Fibroblast of skin of left biceps (primary cell): ENCODE measurements at regions not wholly inside any gene's neighbourhood (a gene's known extent, or its start where the extent isn't known, plus 50 kb on each side); places are given as distances from the start of the nearest gene placed in this dataset.
A peak's percentile ranks its signal among the peaks of the same experiment; 100 is the strongest.

ENCODE experiments used
- DNase-seq, 2 experiments: peaks; one replicate each; pipeline ENCODE4 v3.0.0-alpha.2; 2013; ENCODE audit warnings: low read depth in 2 of 2

DNA sequence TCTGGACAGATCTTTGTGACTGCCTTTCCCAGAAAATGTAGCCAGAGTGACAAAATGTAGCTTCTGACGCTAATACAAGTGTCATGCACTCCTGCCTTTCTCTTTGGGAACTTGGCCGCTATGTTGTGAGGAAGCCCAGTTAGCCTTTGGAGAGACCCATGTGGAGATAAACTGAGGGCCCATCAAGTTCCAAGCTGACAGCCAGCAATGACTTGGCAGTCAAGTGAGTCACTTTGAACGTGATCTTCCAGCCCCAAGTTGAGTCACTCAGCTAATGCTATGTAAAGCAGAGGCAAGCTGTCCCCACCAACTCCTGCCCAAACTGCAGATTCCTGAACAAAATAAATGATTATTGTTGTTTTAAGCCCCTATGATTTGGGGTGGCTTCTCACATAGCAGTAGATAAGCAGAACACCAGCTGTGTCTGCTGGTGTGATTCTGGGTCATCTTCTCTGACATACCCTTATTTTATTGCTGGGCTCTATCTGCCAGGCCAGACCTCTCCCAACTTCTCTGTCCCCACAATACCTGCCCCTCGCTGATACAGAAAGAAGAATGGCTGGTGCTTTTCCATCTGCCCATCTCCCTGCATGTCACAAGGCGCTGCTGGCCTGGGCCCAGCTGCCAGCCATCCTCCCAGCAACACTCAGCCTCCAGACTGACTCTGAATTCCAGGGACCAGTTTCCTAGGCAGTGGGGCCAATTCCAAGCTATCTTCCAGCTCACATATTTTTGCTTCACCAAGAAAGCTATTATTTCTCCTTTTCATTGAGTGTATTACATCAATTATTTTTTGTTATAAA lies 274.8 kb downstream of the LRFN2 start:
- DNase-seq = no peak

DNA sequence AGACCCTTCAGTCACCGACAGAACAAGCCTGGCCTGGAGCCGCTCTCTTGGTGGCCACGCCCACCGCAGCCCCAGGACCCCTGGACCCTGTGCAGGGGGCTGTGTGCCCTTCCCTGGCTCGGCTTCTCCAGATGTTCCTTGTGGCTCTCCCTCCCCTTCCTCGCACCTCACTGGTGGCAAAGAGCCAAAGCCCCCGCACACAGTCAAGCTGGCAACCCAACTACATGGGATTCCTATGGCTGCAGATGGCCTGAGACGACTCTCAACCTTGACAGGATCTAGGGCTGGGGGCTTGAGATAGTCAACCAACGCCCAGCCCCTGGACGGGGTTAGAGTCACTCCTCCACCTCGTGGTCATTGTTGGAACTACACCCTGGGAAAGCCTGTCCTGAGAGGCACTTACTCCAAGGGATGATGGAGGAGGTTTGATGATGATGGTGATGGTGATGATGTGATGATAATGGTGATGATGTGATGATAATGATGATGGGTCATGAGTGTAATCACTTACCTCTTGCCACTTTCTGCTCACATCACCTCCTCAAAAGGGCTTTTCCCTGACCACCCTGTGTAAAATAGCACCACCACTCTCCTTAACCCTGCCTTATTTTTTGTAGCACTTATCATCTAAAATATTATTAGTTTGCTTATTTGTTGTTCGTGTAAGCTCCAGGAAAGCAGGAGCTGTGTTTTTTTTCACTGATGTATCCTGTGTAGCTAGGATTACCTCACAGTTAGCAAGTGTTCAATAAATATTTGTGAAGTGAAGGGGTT lies 278.4 kb downstream of the LRFN2 start:
- peak; percentile 6 to 10 for DNase-seq

DNA sequence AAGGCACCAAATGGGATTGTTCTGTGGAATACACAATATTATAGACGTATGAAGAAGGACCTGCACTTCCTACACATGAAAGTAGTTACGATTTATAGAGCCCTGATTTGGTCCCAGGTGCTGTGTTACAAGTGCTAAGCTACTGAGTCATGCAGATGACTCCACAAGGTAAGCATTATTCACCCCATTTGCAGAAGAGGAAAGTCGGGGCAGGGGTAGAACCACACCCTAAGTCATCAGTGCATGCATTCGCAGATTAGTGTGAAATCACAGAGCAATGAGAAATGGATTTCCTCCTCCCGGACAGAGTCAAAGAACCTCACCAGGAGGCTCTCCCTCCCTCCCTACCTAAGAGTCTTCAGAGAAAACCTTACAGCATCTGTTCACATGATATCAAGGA lies 279.5 kb downstream of the LRFN2 start:
- no peak for DNase-seq

DNA sequence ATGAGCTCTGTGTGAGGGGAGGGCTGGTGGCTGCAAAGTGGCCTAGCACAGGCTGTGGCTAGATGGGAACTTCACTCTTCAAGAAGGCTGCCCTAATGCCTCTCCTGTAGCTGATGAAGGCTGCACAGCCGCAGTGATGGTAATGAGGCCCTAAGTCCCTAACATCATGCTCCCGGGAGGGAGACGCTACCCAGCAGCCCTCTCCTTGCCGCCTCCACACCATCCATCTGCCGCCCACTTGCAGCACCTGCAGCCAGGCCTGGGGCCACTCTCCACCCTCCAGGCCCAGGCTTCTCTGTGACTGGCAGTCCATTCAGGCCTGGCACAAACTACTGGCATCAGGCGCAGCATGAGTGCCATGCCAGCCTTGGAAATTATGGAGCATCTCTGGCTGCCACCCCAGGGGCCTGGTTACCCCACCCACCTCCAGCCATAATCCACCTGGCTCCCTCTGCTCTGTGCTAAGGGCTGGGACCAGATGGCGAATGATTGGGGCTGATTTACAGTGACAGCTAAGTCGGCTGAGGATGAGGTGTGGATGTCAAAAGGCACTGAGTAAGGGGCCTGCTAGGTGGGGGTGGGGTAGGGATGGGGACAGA lies 284.2 kb downstream of the LRFN2 start:
- no peak for DNase-seq

DNA sequence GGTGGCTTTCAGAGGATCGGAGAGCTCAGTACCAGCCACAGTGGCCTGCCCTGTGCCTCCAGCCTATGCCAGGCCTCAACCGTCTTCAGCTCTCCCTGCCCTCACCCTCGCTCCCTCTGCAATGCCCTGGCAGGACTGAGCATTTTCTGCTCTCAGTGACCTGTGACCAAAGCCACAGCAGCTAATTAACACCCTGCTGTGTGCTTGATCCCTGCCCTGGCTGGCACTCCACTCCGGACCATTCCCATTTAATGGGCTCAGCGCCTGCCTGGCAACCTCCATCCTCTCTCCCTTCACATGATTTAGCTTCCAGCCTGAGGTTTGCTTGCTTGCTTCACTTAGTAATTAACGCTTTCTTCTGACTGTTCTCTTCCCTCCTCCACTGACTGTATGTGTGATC lies 287.5 kb downstream of the LRFN2 start:
- no peak for DNase-seq

DNA sequence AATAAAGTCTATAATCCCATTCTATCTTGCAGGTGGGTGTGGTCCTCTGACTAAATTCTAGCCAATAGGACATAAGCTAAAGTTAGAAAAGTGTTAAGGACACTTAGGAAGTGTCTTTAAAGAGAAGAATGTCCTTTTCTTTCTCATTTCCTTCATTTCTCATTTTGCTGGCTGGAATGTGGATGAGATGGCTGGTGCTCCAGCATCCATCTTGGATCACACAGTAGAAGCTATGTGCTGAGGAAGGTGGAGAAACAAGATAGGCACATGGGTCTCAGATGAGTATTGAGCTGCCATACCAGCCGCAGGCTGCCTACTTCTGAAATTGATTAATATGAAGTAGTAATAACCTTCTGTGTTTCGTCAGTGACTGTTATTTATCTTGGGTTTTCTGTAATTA lies 289.0 kb downstream of the LRFN2 start:
- no peak for DNase-seq

DNA sequence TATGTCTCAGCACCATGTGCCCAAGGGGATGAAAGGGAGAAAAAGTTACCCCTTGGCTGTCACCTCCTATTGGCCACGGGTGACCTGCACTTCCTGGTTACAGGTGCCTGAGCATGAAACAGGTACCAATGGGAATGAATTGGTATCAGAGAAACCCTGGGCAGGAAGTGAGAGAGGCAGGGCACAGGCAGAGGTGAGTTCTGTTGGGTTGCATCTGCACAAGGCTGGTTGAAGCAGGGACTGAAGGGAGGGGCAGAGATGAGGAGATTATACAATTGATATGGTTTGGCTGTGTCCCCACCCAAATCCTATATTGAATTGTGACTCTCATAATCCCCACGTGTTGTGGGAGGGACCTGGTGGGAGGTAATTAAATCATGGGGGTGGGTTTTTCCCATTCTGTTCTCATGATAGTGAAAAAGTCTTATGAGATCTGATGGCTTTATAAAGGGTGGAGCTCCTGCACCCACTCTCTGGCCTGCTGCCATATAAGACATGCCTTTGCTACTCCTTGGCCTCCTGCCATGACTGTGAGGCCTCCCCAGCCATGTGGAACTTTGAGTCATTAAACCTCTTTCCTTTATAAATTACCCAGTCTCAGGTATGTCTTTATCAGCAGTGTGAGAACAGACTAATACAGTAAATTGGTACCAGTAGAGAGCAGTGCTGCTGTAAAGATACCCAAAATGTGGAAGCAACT lies 291.8 kb downstream of the LRFN2 start:
- no peak for DNase-seq

DNA sequence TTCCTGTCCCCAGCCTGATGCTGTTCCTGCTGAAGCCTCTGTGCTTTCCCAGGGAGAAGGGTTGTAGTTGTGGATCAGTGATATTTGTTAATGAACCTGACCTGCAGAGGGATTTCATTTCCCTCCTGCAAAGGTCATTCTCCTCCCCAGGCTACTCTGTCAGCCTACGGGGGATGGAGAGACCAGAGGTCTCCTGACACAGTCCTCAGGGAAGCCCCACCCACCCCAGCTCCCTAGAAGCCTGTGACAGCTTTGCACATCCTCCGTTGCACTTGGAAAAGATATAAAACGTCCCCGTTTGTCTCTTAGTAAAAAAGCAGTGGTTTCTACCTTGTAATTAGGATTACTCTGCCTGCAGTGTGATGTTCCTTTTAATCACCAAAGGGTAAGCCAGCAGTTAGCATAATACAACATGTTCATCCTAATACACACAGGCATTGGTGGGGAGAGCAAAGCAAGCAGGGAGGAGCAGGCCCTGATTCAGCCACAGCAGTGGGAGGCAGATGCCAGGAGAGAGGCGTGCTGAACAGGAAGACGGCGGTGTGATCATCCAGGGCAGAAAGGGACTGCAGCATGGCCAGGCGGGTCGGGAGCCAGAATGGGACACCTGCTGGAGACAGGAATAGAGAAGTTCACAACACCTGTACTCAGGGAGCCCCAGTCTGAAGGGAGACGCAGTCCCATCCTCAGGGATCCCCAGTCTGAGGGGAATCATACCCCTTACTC lies 293.5 kb downstream of the LRFN2 start:
- DNase-seq = no peak

DNA sequence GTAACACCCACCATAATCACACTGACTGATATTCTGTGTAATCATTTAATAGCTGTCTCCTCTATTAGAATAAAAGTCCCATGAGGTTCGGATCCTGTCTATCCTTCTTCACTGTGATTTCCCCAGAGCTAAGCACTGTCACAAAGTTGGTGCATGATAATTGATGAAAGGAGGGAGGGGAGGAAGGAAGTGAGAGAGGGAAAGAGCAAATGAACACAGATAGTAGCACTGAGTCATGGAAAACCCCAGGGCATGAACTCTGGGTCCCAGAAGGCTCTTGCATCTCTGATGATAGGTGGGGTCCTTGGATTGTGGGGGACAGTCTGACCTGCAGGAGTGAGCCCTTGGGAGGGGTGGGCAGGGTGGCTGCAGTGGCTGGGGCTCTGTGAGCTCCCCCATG lies 294.1 kb downstream of the LRFN2 start:
- no peak for DNase-seq

DNA sequence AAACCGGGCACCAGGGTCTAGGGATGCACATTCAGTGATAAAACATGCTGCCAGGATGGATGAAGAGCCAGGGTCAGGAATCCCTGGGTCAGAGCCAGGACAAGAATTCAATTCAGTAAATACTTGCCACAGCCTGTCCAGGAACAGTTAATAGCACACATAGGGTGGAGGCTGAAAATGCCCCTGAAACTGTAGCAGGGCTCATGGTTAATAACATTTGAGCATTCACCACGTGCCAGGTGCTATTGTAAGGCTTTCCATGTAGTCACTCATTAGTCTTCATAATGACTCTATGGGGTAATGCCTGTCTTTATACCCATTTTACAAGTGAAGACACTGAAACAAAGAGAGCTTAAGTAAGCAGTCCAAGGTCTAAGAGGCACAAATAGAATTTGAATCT lies 296.3 kb downstream of the LRFN2 start:
- DNase-seq = no peak

DNA sequence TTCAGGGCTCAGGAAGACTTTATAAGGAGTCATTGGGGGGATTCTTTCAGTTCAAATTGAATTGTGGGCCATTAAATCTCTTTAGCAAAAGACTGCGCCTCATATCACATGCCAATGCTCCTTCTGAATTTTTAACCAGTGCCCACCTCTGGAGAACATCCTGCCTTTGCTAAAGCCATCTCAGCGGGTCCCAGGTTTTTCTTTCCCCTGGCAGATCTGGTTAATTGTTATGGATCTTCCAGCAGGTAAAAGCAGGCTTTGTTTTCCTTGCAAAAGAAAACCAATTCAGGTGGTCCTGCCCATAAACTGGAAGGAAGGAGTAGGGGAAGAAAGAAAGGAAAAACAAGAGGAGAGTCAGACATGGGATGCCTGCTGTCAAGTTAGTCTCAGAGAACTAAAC lies 298.2 kb downstream of the LRFN2 start:
- DNase-seq = no peak

DNA sequence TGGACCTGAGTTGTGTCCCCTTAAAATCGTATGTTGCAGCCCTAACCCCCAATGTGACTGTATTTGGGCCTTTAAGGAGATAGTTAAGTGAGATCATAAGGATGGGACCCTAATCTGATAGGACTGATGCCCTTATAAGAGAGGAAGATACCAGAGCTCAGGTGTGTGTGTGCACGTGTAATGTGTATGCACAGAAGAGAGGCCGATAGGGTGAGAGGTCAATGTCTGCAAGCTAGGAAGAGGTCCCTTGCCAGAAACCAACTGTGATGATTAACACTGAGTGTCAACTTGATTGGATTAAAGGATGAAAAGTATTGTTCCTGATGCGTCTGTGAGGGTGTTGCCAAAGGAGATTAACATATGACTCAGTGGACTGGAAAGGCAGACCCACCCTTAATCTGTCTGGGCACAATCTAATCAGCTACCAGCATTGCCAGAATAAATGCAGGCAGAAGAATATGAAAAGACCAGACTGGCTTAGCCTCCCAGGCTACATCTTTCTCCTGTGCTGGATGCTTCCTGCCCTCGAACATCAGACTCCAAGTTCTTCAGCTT lies 299.8 kb downstream of the LRFN2 start:
- DNase-seq = no peak

DNA sequence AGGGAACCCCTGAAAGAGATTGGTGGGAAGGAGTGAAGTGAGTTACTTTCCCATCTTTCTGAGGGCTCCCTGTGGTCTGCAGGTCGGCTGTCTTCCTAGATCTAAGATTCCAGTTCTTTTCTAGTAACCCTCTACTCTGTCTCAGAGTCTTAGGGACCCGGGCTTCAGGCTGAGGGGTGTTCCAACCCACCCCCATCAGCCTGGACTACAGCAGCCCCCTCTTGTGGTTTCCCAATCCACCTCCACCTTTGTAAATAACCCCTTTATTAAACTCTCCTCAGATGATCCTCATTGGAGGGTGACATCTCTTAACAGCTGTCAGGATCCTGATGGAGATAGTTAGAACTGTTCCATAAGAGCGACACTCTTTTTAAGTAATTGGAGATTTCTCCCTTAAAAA lies 300.4 kb downstream of the LRFN2 start:
- no peak for DNase-seq

DNA sequence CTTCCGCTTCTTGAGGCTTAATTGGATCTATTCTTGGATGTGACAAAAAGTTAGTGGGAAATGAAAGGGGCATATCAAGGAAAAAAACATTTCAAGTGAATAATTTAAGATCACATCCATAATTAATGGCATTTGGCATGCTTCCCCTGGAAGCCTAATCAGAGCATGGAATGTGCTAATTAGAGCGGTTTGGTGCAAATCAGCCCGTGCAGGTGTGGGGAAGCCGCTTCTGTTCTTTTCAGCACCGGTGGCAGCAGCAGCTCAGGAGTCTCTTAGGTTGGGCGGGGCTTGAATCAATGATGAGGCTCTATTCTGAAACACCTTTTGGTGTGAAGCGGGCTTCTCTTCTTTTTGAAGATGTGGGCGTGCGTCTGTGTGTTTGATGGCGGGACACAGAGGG lies 301.2 kb downstream of the LRFN2 start:
- DNase-seq = no peak

DNA sequence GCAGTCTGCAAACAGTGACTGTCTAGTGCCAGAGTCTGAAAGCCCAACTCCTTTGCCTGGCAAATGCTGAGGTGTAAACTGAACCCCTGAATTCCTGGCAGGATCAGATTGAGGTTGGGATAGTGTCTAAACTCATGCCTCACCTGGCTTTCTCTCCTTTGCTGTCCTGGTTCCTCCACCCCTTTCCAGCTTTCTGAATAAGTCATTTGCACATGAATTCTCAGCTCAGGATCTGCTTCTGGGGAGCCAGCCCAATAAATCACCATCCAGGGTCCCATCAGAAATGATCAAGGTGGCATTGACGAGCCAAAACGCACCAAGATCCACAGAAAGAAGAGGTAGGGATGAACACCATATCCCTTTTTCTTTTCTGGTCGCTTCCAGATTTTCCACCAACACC lies 301.6 kb downstream of the LRFN2 start:
- DNase-seq = no peak

DNA sequence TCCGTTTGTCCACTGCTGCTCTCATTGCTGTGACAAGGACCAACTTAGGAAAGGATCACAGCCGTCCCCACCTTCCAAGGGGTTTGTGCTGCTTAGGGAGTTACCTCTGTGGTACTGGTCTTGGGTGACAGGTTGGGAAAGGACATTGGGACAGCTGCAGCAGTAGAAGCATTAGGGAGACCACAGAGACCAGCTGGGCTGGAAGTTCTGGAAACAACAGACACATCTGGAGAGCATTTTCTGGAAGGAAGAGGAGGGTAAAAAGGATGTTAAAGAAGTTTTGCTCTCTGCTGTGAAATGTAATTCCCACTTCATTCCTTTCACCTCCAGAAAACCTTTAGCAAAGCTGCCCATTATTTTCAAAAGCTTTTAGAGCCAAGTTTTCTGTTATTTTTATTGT lies 304.2 kb downstream of the LRFN2 start:
- no peak for DNase-seq

DNA sequence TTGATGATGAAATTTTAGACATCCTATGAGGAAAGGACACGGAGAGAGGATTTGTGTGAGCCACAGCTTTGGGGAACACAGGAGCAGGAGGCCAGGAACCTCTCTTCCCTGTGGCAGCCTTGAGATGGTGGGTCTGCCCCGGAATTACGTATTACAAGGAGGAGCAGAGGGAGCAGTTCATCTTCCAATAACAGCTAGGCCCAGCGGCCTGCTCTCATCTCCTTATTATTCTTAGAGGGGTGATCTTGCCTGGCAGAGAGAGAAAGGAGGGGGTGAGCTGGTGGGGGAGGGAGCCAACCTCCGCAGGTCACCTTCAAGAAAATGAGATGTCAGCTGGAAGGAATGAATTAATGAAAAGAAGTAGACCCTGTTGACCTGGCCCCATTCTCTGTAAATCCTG lies 305.8 kb downstream of the LRFN2 start:
- no peak for DNase-seq

DNA sequence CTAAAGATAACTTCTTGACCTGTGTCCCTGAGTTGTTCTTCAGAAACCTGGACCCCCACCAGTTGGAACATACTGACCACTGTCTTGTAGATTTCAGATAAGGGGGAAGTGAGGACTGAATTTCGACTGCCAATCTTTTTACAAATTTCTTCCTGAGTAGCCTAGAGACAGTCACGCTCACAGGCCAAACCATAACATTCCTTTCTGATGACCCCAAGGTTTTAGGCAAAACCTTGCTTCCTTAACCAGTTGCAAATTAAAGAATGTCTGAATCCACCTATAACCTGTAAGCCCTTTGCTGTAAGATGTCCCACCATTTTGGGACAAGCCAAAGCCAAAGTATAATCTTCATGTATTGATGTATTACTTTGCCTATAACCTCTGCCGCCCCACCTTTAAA lies 306.9 kb downstream of the LRFN2 start:
- DNase-seq = no peak

DNA sequence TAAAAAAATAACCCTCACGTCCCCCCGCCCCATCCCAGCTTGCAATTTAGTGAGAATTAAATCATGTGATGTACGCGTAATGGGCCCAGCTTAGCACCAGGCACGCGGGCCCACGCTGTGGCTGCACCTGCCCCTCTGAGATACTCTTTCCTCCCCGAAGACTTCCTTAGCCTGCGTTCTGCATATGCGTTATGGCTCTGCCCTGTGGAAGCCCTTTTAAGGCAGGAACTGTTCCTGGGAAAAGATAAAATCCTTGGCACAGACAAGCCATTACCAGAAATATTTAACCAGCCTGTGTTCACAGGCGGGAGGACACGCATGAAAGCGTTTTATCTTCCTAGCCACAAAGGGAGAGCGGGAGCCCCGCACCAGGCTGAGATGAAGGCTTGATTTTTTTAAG lies 311.0 kb downstream of the LRFN2 start:
- DNase-seq = no peak

DNA sequence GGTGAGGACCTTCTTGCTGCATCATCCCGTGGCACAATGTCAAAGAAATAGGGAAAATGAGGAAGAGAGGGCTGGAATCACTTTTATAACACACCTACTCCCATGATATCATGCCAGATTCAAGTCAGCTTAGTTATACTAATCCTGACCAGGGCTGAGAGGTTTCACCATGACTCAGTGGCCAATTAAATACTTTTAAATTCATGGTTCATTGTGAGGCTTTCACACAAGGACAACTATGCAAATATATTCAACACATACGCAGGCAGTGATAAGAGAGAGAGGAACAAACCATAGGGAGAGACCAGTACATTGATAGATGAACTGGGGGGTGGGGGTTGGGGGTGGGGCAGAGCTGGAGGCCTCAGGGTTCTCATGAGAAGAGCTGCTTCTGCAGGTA lies 313.1 kb downstream of the LRFN2 start:
- DNase-seq = no peak

DNA sequence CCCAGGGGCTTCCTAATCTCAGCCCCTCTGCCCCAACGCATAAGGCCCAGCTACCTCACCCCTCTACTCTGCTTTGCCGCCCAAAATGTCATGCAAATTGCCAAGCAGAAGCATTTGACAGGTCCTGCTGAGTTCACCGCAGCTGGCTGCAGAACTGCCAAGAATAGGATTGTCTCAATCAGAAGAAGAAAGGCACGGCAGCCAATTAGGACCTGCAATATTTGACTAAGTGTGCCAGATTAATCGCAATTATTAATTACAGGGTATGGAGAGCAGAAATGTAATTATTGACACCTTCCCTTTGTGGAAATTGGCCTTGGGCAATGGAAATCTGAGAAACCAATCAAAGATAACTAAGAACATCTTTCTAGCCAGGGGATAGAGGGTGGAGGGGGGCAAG lies 318.6 kb downstream of the LRFN2 start:
- DNase-seq = no peak
